H9 (cell line): ENCODE measurements at regions not wholly inside any gene's neighbourhood (a gene's known extent, or its start where the extent isn't known, plus 50 kb on each side); places are given as distances from the start of the nearest gene placed in this dataset.

ENCODE experiments used
- DNase-seq: peaks from one replicate; pipeline ENCODE4 v3.0.0-alpha.2; 2017
- H2AFZ ChIP-seq: one replicate; pipeline ENCODE4 v1.6.1; 2013; ENCODE audit warnings: mild to moderate bottlenecking, low read length, control low read depth, moderate library complexity
- H2AK5ac ChIP-seq: 2 replicates; pipeline ENCODE4 v1.6.1; 2013; ENCODE audit warnings: low read length, control low read depth, mixed read lengths; ENCODE audit not compliant: insufficient read length
- H2BK120ac ChIP-seq: one replicate; pipeline ENCODE4 v1.6.1; 2013; ENCODE audit warnings: low read depth, mild to moderate bottlenecking, low read length, control low read depth, inconsistent platforms; ENCODE audit not compliant: poor library complexity, severe bottlenecking
- H2BK12ac ChIP-seq: 2 replicates; pipeline ENCODE4 v1.6.1; 2013; ENCODE audit warnings: low read length, control low read depth, mixed read lengths, low read depth; ENCODE audit not compliant: insufficient read length
- H2BK15ac ChIP-seq: 2 replicates; pipeline ENCODE4 v1.6.1; 2013; ENCODE audit warnings: low read depth, low read length, control low read depth
- H2BK20ac ChIP-seq: one replicate; pipeline ENCODE4 v1.6.1; 2013; ENCODE audit warnings: low read depth, mild to moderate bottlenecking, low read length, control low read depth, inconsistent platforms; ENCODE audit not compliant: poor library complexity, severe bottlenecking
- H2BK5ac ChIP-seq: 2 replicates; pipeline ENCODE4 v1.6.1; 2013; ENCODE audit warnings: low read length, control low read depth, mixed read lengths; ENCODE audit not compliant: insufficient read length
- H3K14ac ChIP-seq: 2 replicates; pipeline ENCODE4 v1.6.1; 2013; ENCODE audit warnings: low read length, control low read depth; ENCODE audit not compliant: insufficient read depth
- H3K18ac ChIP-seq: 2 replicates; pipeline ENCODE4 v1.6.1; 2013; ENCODE audit warnings: low read depth, mild to moderate bottlenecking, mixed read lengths, low read length, control low read depth; ENCODE audit not compliant: insufficient read length
- H3K23ac ChIP-seq: 2 replicates; pipeline ENCODE4 v1.6.1; 2013; ENCODE audit warnings: low read length, control low read depth, mixed read lengths, low read depth; ENCODE audit not compliant: insufficient read length
- H3K23me2 ChIP-seq: 2 replicates; pipeline ENCODE4 v1.6.1; 2013; ENCODE audit warnings: low read depth, mild to moderate bottlenecking, mixed read lengths, low read length, control low read depth; ENCODE audit not compliant: insufficient read length, poor library complexity, severe bottlenecking
- H3K27ac ChIP-seq: 2 replicates; pipeline ENCODE4 v1.5.1; 2013; ENCODE audit warnings: low read length, control low read depth, mixed read lengths, low read depth; ENCODE audit not compliant: insufficient read length
- H3K27me3 ChIP-seq: 2 replicates; pipeline ENCODE4 v1.6.1; 2013; ENCODE audit warnings: low read length, control low read depth, inconsistent platforms; ENCODE audit not compliant: insufficient read depth
- H3K4ac ChIP-seq: 2 replicates; pipeline ENCODE4 v1.6.1; 2013; ENCODE audit warnings: low read depth, mild to moderate bottlenecking, control low read depth, inconsistent platforms, low read length, moderate library complexity
- H3K4me1 ChIP-seq: 2 replicates; pipeline ENCODE4 v1.6.1; 2013; ENCODE audit warnings: low read length, control low read depth, inconsistent platforms; ENCODE audit not compliant: insufficient read depth
- H3K4me2 ChIP-seq: 2 replicates; pipeline ENCODE4 v1.6.1; 2013; ENCODE audit warnings: low read length, control low read depth, mixed read lengths; ENCODE audit not compliant: insufficient read length, insufficient read depth
- H3K56ac ChIP-seq: 2 replicates; pipeline ENCODE4 v1.6.1; 2013; ENCODE audit warnings: low read depth, mild to moderate bottlenecking, mixed read lengths, low read length, control low read depth; ENCODE audit not compliant: insufficient read length
- H3K79me1 ChIP-seq: 2 replicates; pipeline ENCODE4 v1.6.1; 2013; ENCODE audit warnings: low read depth, mild to moderate bottlenecking, moderate library complexity, low read length, control low read depth, inconsistent platforms; ENCODE audit not compliant: insufficient read depth, poor library complexity, severe bottlenecking
- H3K79me2 ChIP-seq: 2 replicates; pipeline ENCODE4 v1.6.1; 2013; ENCODE audit warnings: low read length, control low read depth, inconsistent platforms; ENCODE audit not compliant: insufficient read depth
- H3K9ac ChIP-seq: 2 replicates; pipeline ENCODE4 v1.6.1; 2013; ENCODE audit warnings: low read length, control low read depth, mixed read lengths; ENCODE audit not compliant: insufficient read length; ENCODE audit errors: extremely low read depth
- H3K9me3 ChIP-seq: one replicate; pipeline ENCODE4 v1.6.1; 2013; ENCODE audit warnings: low read depth, low read length, inconsistent platforms; ENCODE audit not compliant: control insufficient read depth
- H3T11ph ChIP-seq: one replicate; pipeline ENCODE4 v1.6.1; 2013; ENCODE audit warnings: mild to moderate bottlenecking, low read length, control low read depth, inconsistent platforms
- H4K20me1 ChIP-seq: one replicate; pipeline ENCODE4 v1.6.1; 2013; ENCODE audit not compliant: control insufficient read depth, insufficient read length, insufficient read depth
- H4K5ac ChIP-seq: 2 replicates; pipeline ENCODE4 v1.6.1; 2013; ENCODE audit warnings: low read depth, mild to moderate bottlenecking, mixed read lengths, low read length, control low read depth; ENCODE audit not compliant: insufficient read length
- H4K8ac ChIP-seq: replicated peaks from 2 replicates; pipeline ENCODE4 v1.6.1; 2013; ENCODE audit warnings: low read length, control low read depth, mixed read lengths, low read depth; ENCODE audit not compliant: insufficient read length
- H4K91ac ChIP-seq: 2 replicates; pipeline ENCODE4 v1.6.1; 2013; ENCODE audit warnings: low read depth, mild to moderate bottlenecking, moderate library complexity, mixed read lengths, low read length, control low read depth; ENCODE audit not compliant: insufficient read length
- H3K27ac Mint-ChIP-seq, 3 experiments: 2 replicates in 2 of 3; 3 replicates in 1 of 3; pipeline ENCODE4 v1.8.0; 2020 to 2021; ENCODE audit warnings: mixed read lengths in 3 of 3, mild to moderate bottlenecking in 1 of 3, moderate library complexity in 1 of 3
- H3K27me3 Mint-ChIP-seq: 2 replicates; pipeline ENCODE4 v1.8.0; 2021; ENCODE audit warnings: low read depth, mild to moderate bottlenecking, moderate library complexity, mixed read lengths
- H3K36me3 Mint-ChIP-seq, 3 experiments: 2 replicates in 2 of 3; 3 replicates in 1 of 3; pipeline ENCODE4 v1.8.0; 2020 to 2021; ENCODE audit warnings: low read depth in 3 of 3, mixed read lengths in 3 of 3; ENCODE audit not compliant: insufficient read depth in 1 of 3
- H3K4me1 Mint-ChIP-seq, 2 experiments: 2 replicates each; pipeline ENCODE4 v1.8.0; 2020; ENCODE audit warnings: mixed read lengths in 2 of 2
- H3K4me3 Mint-ChIP-seq, 2 experiments: 2 replicates in 1 of 2; 3 replicates in 1 of 2; pipeline ENCODE4 v1.8.0; 2020 to 2021; ENCODE audit warnings: mild to moderate bottlenecking in 2 of 2, mixed read lengths in 2 of 2, moderate library complexity in 1 of 2
- H3K9me3 Mint-ChIP-seq, 2 experiments: 2 replicates in 1 of 2; 3 replicates in 1 of 2; pipeline ENCODE4 v1.8.0; 2020; ENCODE audit warnings: mild to moderate bottlenecking in 2 of 2, mixed read lengths in 2 of 2, moderate library complexity in 1 of 2
- TF ChIP-seq, protein P1 (sequence below): fragments of 200-600 bp; sonication (generic); conservative IDR thresholded peaks from 3 replicates; pipeline ENCODE4 v1.8.0; 2021; ENCODE audit warnings: antibody characterized with exemption, mild to moderate bottlenecking

DNA sequence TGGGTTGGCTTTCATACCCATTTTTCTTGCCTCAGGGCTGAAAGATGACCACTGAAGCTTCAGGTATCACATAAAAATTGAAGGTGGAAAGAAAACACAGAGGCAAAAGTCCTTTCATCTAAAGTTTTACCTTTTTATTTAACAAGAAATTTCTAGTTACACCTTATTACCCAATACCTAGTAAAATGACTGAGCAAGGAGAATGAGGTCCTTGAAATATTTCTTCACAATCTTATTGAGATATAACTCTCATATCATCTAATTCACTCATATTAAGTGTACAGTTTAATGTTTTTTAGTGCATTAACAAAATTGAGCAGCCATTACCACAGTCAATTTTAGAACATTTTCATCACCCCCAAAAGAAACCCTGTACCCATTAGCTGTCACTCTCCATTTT, 112.9 kb upstream of the ADTRP start:
- Histone ChIP-seq H3K79me1 (no peaks in the 10 kb centered on the region), H3K4me2 (no peak overlapping the region), H2BK20ac (no peak overlapping the region), H3K18ac (no peak overlapping the region), H3K79me2 (no peaks in the 10 kb centered on the region), H2AFZ (no peak overlapping the region), H3K9me3 (no peaks in the 10 kb centered on the region), H3K23me2 (no peaks in the 10 kb centered on the region), H2BK5ac (no peak overlapping the region), H3K27ac (no peak overlapping the region), H3K9ac (no peak overlapping the region), H4K5ac (no peak overlapping the region), H3T11ph (no peak overlapping the region), H4K20me1 (no peaks in the 10 kb centered on the region), H3K4ac (no peak overlapping the region), H3K27me3 (no peaks in the 10 kb centered on the region), H4K8ac (no peak overlapping the region), H3K23ac (no peak overlapping the region), H3K4me1 (no peaks in the 10 kb centered on the region), H2BK120ac (no peak overlapping the region), H2BK15ac (no peak overlapping the region), H2BK12ac (no peak overlapping the region), H2AK5ac (no peak overlapping the region), H3K56ac (no peak overlapping the region), H3K14ac (no peak overlapping the region), H4K91ac (no peak overlapping the region)
- no peak overlapping the region for H3K27ac Mint-ChIP-seq
- DNase-seq, result no peak
- H3K4me3 Mint-ChIP-seq, result no peak overlapping the region
- peaks cover 16% of the 10 kb centered on the region in 2 experiments for H3K4me1 Mint-ChIP-seq
- no peaks in the 10 kb centered on the region for H3K27me3 Mint-ChIP-seq
- H3K36me3 Mint-ChIP-seq, result peaks cover 0 to 8% (median 6%) of the 10 kb centered on the region in 3 experiments; a peak in 5 of 7 replicates
- TF ChIP-seq, protein P1, sequence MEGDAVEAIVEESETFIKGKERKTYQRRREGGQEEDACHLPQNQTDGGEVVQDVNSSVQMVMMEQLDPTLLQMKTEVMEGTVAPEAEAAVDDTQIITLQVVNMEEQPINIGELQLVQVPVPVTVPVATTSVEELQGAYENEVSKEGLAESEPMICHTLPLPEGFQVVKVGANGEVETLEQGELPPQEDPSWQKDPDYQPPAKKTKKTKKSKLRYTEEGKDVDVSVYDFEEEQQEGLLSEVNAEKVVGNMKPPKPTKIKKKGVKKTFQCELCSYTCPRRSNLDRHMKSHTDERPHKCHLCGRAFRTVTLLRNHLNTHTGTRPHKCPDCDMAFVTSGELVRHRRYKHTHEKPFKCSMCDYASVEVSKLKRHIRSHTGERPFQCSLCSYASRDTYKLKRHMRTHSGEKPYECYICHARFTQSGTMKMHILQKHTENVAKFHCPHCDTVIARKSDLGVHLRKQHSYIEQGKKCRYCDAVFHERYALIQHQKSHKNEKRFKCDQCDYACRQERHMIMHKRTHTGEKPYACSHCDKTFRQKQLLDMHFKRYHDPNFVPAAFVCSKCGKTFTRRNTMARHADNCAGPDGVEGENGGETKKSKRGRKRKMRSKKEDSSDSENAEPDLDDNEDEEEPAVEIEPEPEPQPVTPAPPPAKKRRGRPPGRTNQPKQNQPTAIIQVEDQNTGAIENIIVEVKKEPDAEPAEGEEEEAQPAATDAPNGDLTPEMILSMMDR, result no peak
- H3K9me3 Mint-ChIP-seq, result peaks cover 5 to 9% of the 10 kb centered on the region in 2 experiments; a peak in 4 of 5 replicates
